ENCODE measurements at regions not wholly inside any gene's neighbourhood (a gene's known extent, or its start where the extent isn't known, plus 50 kb on each side); places are given as distances from the start of the nearest gene placed in this dataset.

DNA sequence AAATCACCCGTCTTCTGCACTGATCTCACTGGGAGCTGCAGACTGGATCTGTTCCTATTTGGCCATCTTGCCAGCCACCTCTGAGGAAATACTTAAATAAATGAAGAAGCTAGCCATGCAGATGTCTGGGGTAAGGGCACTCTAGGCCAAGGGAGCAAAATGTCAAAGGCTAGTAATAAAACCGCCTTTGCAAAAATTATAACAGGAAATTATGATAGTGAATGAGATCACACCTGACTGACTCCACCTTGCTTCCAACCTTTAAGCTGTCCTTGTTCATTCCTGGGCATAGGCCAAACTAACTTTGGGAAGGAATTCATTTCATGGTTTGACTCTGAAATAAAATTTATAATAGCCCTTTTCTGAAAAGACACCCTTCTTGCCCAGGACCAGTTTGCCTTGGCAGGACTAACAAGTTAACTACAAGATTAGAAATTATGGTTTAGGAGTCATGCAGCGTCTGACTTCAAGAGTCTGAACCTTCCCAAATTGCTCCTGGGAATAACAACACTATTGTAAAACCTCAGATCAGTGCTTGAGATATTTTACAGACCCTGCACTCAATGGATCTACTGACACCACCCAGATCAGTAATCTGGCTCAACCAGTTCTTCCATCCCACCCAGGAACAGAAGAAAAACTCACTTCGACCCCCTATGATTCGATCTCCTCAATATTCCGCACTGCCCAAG is 246.9 kb upstream of the HDX start:
- TF ChIP-seq, protein P1, sequence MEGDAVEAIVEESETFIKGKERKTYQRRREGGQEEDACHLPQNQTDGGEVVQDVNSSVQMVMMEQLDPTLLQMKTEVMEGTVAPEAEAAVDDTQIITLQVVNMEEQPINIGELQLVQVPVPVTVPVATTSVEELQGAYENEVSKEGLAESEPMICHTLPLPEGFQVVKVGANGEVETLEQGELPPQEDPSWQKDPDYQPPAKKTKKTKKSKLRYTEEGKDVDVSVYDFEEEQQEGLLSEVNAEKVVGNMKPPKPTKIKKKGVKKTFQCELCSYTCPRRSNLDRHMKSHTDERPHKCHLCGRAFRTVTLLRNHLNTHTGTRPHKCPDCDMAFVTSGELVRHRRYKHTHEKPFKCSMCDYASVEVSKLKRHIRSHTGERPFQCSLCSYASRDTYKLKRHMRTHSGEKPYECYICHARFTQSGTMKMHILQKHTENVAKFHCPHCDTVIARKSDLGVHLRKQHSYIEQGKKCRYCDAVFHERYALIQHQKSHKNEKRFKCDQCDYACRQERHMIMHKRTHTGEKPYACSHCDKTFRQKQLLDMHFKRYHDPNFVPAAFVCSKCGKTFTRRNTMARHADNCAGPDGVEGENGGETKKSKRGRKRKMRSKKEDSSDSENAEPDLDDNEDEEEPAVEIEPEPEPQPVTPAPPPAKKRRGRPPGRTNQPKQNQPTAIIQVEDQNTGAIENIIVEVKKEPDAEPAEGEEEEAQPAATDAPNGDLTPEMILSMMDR (IDR thresholded peaks at IDR 0.05): no peak
- no peak for TF ChIP-seq POLR2AphosphoS5 (IDR thresholded peaks at IDR 0.05)
